ENCODE measurements at regions not wholly inside any gene's neighbourhood (a gene's known extent, or its start where the extent isn't known, plus 50 kb on each side); places are given as distances from the start of the nearest gene placed in this dataset.

DNA sequence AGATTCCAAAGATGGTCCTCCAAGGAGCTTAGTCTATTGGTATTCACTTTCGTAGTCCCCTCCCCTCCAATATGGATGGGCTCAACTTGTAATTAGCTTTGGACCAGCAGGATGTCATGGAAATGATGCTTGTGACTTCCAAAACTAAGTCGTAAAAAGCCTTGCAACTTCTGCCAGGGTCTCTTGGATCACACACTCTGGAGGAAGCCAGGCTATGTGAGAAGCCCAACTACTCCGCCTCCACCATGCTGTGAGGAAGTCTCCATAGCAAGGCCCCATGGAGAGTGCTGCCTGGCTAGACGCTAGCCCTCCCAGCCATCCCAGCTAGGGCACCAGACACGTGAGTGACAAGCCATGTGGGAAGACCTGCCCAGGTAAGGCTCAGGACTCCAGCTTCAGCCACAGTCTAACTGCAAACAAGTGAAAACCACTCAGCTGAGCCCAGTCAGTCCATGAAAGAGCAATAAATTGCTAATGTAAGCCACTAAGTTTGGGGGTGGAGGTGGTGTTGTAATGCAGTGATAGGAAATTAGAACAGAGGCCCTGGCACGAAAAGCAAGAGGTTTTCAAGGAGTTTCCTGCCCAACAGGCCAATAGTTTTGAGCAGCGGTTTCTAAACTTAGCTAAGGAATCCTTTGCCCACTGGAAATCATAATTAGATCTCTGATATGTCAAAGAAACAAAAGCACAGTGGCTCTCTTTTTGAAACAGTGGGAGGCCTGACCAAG, 77.5 kb upstream of the GLI2 start:
- no peak overlapping the region for H3K9ac ChIP-seq (ENCODE audit: low read length)
- no peak for TF ChIP-seq EZH2 (IDR thresholded peaks at IDR 0.05; ENCODE audit: insufficient read depth, low read length)
- TF ChIP-seq, protein P1, sequence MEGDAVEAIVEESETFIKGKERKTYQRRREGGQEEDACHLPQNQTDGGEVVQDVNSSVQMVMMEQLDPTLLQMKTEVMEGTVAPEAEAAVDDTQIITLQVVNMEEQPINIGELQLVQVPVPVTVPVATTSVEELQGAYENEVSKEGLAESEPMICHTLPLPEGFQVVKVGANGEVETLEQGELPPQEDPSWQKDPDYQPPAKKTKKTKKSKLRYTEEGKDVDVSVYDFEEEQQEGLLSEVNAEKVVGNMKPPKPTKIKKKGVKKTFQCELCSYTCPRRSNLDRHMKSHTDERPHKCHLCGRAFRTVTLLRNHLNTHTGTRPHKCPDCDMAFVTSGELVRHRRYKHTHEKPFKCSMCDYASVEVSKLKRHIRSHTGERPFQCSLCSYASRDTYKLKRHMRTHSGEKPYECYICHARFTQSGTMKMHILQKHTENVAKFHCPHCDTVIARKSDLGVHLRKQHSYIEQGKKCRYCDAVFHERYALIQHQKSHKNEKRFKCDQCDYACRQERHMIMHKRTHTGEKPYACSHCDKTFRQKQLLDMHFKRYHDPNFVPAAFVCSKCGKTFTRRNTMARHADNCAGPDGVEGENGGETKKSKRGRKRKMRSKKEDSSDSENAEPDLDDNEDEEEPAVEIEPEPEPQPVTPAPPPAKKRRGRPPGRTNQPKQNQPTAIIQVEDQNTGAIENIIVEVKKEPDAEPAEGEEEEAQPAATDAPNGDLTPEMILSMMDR (IDR thresholded peaks at IDR 0.05; ENCODE audit: insufficient read depth, low read depth, low read length) = no peak
- no peak overlapping the region for H3K27ac ChIP-seq (ENCODE audit: low read depth, low read length)
- H3K27me3 ChIP-seq (ENCODE audit: insufficient read depth, low read length) = peaks cover 31% of the 10 kb centered on the region
- DNase-seq (ENCODE audit: low read depth) (no peak), FAIRE-seq (no peak)
- no peaks in the 10 kb centered on the region for H3K36me3 ChIP-seq (ENCODE audit: insufficient read depth, low read length)
- Mint-ChIP-seq H3K4me3 (ENCODE audit: unreplicated experiment) (no peak overlapping the region), H3K27me3 (ENCODE audit: low read depth, unreplicated experiment) (peaks cover 53% of the 10 kb centered on the region), H3K4me1 (ENCODE audit: low read depth, unreplicated experiment) (peaks cover 3% of the 10 kb centered on the region), H3K27ac (ENCODE audit: unreplicated experiment) (no peak overlapping the region), H3K36me3 (ENCODE audit: low read depth, unreplicated experiment) (no peaks in the 10 kb centered on the region), H3K9me3 (ENCODE audit: unreplicated experiment) (peaks cover 16% of the 10 kb centered on the region)
- no peak overlapping the region for H3K4me2 ChIP-seq (ENCODE audit: low read length)
- peaks cover 8% of the 10 kb centered on the region for H3K9me3 ChIP-seq (ENCODE audit: insufficient read depth, low read depth, low read length)
- no peak overlapping the region for H3K4me3 ChIP-seq (ENCODE audit: insufficient read depth, low read depth, low read length)
- H3K4me1 ChIP-seq (ENCODE audit: insufficient read depth, low read length) = no peaks in the 10 kb centered on the region
- no peaks in the 10 kb centered on the region for H4K20me1 ChIP-seq (ENCODE audit: insufficient read depth, low read length)
- H2AFZ ChIP-seq (ENCODE audit: low read depth, low read length) = no peak overlapping the region
- no peaks in the 10 kb centered on the region for H3K79me2 ChIP-seq (ENCODE audit: insufficient read depth, low read length)

DNA sequence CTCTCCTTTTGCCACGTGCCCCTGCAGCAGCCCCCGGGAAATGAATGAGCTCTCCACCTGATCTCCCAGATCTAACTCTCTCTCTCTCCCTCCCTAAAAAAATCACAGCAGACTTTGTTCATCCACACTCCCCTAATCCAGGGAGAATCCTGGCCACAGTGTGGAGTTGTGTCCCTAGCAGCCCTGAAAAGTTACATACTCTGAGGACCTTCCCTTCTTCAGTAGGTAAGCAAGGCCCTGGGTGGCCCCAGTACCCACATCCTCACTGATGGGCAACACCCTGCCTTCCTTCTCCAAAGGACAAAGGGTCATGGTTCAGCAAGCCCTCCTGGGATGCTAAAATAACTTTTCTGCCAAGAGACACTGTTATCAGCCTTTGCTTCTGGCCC, 76.9 kb upstream of the GLI2 start:
- Histone ChIP-seq H3K27me3 (ENCODE audit: insufficient read depth, low read length) (peaks cover 31% of the 10 kb centered on the region), H2AFZ (ENCODE audit: low read depth, low read length) (no peak overlapping the region), H3K9me3 (ENCODE audit: insufficient read depth, low read depth, low read length) (peaks cover 6% of the 10 kb centered on the region), H3K27ac (ENCODE audit: low read depth, low read length) (no peak overlapping the region), H3K4me1 (ENCODE audit: insufficient read depth, low read length) (no peaks in the 10 kb centered on the region), H3K4me2 (ENCODE audit: low read length) (no peak overlapping the region), H3K4me3 (ENCODE audit: insufficient read depth, low read depth, low read length) (no peak overlapping the region), H4K20me1 (ENCODE audit: insufficient read depth, low read length) (no peaks in the 10 kb centered on the region), H3K9ac (ENCODE audit: low read length) (no peak overlapping the region), H3K36me3 (ENCODE audit: insufficient read depth, low read length) (no peaks in the 10 kb centered on the region), H3K79me2 (ENCODE audit: insufficient read depth, low read length) (no peaks in the 10 kb centered on the region)
- TF ChIP-seq EZH2 (IDR thresholded peaks at IDR 0.05; ENCODE audit: insufficient read depth, low read length) = no peak
- TF ChIP-seq, protein P1 (IDR thresholded peaks at IDR 0.05; ENCODE audit: insufficient read depth, low read depth, low read length) = no peak
- peaks cover 14% of the 10 kb centered on the region for H3K9me3 Mint-ChIP-seq (ENCODE audit: unreplicated experiment)
- H3K4me1 Mint-ChIP-seq (ENCODE audit: low read depth, unreplicated experiment) = no peaks in the 10 kb centered on the region
- FAIRE-seq (no peak), DNase-seq (ENCODE audit: low read depth) (no peak)
- H3K27me3 Mint-ChIP-seq (ENCODE audit: low read depth, unreplicated experiment) = peaks cover 51% of the 10 kb centered on the region
- no peaks in the 10 kb centered on the region for H3K36me3 Mint-ChIP-seq (ENCODE audit: low read depth, unreplicated experiment)
- no peak overlapping the region for H3K27ac Mint-ChIP-seq (ENCODE audit: unreplicated experiment)
- H3K4me3 Mint-ChIP-seq (ENCODE audit: unreplicated experiment) = no peak overlapping the region

DNA sequence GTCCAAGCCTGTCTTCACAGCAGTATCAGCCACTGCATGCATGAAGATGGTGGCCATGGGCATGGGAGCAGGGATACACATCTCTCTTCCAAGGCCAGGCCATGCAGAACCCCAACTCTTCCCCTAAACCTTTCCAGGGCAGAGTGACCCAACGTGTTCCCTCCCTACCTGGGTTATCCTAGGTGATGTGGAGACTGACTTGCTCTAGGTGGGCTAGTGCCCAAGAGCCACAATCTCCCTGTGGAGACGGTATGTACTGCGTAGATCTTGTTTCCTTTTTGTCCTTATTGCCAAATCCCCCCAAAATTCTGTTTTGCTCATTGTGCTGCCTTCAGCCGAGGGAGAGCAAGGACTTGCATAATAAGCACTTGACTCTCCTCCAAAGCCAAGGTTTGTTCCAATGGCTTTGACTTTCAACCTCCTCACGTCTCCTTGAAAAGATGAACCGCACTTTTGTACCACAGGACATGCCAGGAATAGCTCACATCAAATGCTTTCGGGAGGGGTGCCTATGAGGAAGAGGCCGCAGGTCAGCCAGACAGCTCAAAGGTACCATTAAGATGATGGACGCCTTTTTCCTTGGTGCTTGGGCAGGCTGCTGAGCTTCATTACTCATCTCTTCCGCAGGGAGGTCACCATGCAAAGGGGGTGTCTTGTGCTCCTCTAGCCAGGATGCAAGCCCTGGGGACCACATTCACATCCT, 76.2 kb upstream of the GLI2 start:
- DNase-seq (ENCODE audit: low read depth) = peak; percentile 66
- no peak for FAIRE-seq
- no peaks in the 10 kb centered on the region for H3K4me1 Mint-ChIP-seq (ENCODE audit: low read depth, unreplicated experiment)
- no peak overlapping the region for H3K4me3 Mint-ChIP-seq (ENCODE audit: unreplicated experiment)
- Histone ChIP-seq H3K4me3 (ENCODE audit: insufficient read depth, low read depth, low read length) (no peak overlapping the region), H3K27me3 (ENCODE audit: insufficient read depth, low read length) (peaks cover 31% of the 10 kb centered on the region), H3K79me2 (ENCODE audit: insufficient read depth, low read length) (no peaks in the 10 kb centered on the region), H3K9me3 (ENCODE audit: insufficient read depth, low read depth, low read length) (no peaks in the 10 kb centered on the region), H3K9ac (ENCODE audit: low read length) (no peak overlapping the region), H3K4me1 (ENCODE audit: insufficient read depth, low read length) (no peaks in the 10 kb centered on the region), H4K20me1 (ENCODE audit: insufficient read depth, low read length) (no peaks in the 10 kb centered on the region), H3K4me2 (ENCODE audit: low read length) (no peak overlapping the region), H2AFZ (ENCODE audit: low read depth, low read length) (no peak overlapping the region), H3K27ac (ENCODE audit: low read depth, low read length) (no peak overlapping the region), H3K36me3 (ENCODE audit: insufficient read depth, low read length) (no peaks in the 10 kb centered on the region)
- H3K36me3 Mint-ChIP-seq (ENCODE audit: low read depth, unreplicated experiment) = no peaks in the 10 kb centered on the region
- peaks cover 49% of the 10 kb centered on the region for H3K27me3 Mint-ChIP-seq (ENCODE audit: low read depth, unreplicated experiment)
- peaks cover 15% of the 10 kb centered on the region for H3K9me3 Mint-ChIP-seq (ENCODE audit: unreplicated experiment)
- TF ChIP-seq EZH2 (IDR thresholded peaks at IDR 0.05; ENCODE audit: insufficient read depth, low read length) = no peak
- TF ChIP-seq, protein P1 (IDR thresholded peaks at IDR 0.05; ENCODE audit: insufficient read depth, low read depth, low read length) = no peak
- H3K27ac Mint-ChIP-seq (ENCODE audit: unreplicated experiment) = no peak overlapping the region

Measured in astrocyte (in vitro differentiated cells and primary cell).